ENCODE measurements at regions not wholly inside any gene's neighbourhood (a gene's known extent, or its start where the extent isn't known, plus 50 kb on each side); places are given as distances from the start of the nearest gene placed in this dataset.
"Not testable (repeated sequence)": the region's sequence is repeated elsewhere in the genome, so short reads cannot be mapped to it uniquely, and the experiment has no call there.

DNA sequence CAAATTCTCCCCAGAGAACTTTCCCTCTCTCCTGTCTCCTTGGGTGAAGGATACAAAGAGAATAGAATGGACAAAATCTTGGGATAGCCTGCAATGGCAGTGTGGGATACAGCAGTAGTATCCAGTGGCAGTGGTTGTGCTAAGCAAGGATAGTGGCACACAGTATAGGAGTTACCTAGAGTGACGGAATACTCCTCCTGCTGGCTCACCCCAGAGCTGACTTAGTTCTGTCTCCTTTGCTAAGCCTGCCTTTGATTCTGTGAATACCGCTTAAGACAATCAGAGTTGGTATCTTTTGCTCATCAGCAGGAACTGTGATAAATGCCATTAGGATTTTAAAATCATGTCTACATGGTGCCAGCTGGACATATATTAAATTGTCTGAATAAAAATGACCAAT lies 404.3 kb downstream of the JRKL start:
- DNase-seq: no peak

- no peak for DNase-seq
Observed at GRCh38 chr11:96798445-96798844, 408.6 kb downstream of the JRKL start.

GRCh38 chr11:96815236-96815635 lies 425.4 kb downstream of the JRKL start:
- DNase-seq: peak; percentile 16

GRCh38 chr11:96817482-96818399 lies 427.9 kb downstream of the JRKL start:
- DNase-seq: no peak

GRCh38 chr11:96827164-96827563 lies 437.4 kb downstream of the JRKL start:
- peak; percentile 14 for DNase-seq

GRCh38 chr11:96841792-96842191 lies 452.0 kb downstream of the JRKL start:
- no peak for DNase-seq

GRCh38 chr11:96842731-96843130 lies 452.9 kb downstream of the JRKL start:
- DNase-seq: no peak

GRCh38 chr11:96854425-96854824 lies 464.6 kb downstream of the JRKL start:
- DNase-seq: no peak

GRCh38 chr11:96861722-96862121 lies 471.9 kb downstream of the JRKL start:
- not testable (repeated sequence) for DNase-seq

DNA sequence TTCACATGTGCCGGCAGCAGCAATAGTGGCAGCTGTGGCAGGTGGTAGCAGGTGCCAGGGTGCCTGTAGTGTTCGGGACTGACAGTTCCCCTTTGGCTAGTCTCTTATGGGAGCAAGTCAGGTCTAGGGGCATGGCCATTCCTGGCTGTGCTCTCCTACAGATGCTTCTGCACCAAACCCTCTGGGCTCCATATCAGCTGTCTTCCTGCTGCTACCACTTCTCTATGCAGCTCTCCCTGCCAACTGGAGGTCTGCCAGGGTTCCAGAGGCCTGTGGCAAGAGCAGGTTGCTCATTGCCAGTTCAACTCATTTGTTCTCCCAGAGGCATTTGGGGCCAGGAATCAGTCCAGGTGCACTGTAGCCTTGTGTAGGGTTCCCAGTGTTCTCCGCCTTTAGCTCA lies 473.7 kb downstream of the JRKL start:
- peak; percentile 45 for DNase-seq

- no peak for DNase-seq
Observed at GRCh38 chr11:96865020-96865419, 475.2 kb downstream of the JRKL start.

DNA sequence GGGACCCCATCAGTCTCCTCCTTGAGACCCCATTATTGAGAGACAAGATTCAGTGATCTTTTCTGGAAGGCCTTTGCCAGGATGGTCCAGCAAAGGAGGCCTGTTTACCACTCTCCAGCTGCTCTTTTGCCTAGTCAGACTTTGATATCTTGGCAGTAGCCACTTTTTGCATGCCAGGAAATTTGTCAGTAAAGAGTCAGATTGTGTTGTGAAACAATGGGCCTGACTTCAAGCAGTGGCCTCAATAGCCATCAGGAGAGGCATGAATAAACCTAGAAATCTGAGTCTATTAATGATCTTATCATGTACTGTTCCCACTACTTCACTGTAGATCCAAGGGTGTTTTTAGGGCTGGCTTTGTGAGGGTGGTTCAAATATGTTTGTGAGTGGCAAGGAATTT lies 479.4 kb downstream of the JRKL start:
- no peak for DNase-seq

GRCh38 chr11:96875712-96876111 lies 485.9 kb downstream of the JRKL start:
- DNase-seq: peak; percentile 19

DNA sequence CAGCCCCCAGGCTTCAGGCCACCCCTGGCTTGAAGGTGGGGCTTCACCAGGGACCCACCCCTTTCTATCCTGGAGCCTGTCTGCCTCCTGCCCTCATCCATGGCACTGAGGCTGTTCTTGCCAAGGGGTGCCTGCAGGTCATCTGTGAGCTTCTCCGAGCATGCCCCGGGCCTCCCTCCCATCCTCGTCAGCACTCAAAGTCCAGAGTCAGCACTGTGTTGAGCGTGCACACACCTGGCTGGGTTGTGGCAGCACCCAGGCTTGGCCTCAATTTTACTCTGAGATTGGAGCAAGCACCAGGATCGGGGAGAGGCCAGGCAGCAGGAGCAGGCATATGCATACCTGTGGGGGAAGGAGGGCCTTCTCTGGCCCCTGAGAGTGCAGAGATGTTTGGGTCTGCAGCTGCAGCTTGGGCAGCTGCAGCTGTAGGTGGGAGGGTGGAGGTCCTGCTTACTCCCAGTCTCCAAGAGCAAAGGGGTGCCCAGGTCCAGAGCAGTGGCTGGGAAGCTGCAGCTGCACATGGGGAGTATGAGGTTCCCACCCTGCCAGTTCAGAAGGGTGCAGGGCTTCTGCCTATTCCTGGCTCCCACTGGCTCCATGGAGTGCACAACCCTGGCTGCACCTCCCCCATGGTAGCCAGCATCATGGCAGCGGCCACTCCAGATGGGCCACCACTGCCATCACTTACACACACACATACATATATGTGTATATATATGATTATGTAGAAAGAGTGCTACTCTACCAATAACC lies 488.7 kb downstream of the JRKL start:
- DNase-seq: no peak

DNA sequence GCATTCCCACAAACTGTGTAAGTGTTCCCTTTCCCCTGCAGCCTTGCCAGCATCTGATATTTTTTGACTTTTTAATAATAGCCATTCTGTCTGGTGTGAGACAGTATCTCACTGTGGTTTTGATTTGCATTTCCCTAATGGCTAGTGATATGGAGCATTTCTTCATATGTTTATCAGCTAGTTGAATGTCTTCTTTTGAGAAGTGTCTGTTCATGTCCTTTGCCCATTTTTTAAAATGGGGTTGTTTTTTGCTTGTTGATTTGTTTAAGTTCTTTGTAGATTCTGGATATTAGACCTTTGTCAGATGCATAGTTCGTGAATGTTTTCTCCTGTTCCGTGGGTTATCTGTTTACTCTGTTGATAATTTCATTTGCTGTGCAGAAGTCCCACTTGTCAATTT lies 492.8 kb downstream of the JRKL start:
- not testable (repeated sequence) for DNase-seq

GRCh38 chr11:96885405-96885804 lies 495.6 kb downstream of the JRKL start:
- no peak for DNase-seq

- DNase-seq: no peak
Observed at GRCh38 chr11:96885912-96886311, 496.1 kb downstream of the JRKL start.

- no peak for DNase-seq
Observed at GRCh38 chr11:96893988-96894387, 504.2 kb downstream of the JRKL start.

DNA sequence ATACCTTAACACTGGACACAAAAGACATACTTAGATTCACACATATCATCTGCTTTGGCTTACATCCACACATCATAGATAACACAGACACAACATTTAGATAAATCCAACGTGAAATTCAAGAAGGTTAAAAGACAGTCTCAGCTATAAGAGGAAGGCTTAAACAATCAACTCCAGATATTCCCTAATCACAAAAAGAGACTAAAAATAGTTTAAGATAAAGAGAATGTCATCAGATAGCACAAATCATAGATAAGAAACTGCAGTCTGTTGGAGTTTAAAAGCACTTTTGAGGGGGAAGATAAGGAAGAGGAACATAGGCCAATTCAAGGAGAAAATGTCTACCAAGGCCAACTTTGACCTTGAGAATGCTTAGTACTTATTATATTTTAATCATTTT lies 504.8 kb downstream of the JRKL start:
- no peak for DNase-seq

GRCh38 chr11:96899971-96900370 lies 510.2 kb downstream of the JRKL start:
- DNase-seq: no peak

GRCh38 chr11:96905143-96905542 lies 515.3 kb downstream of the JRKL start:
- DNase-seq: no peak

DNA sequence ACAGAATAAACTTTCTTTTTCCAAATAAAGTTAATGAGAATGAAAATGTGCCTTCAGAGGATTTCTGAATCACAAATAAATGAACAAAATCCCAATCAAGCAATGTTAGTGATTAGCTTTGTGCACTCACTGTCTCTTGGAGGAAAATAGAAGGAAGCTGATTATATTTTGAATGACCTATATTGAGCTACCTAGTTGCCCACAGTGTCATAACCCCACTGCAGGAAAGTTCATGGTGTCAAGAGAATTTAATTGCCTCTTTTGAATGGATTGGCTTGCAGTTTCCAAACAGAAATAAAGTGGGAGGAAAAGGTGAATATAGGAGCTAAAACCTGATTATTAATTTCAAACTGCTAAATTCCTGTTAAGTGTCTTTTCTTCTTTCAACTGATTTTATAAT lies 515.9 kb downstream of the JRKL start:
- no peak for DNase-seq

DNA sequence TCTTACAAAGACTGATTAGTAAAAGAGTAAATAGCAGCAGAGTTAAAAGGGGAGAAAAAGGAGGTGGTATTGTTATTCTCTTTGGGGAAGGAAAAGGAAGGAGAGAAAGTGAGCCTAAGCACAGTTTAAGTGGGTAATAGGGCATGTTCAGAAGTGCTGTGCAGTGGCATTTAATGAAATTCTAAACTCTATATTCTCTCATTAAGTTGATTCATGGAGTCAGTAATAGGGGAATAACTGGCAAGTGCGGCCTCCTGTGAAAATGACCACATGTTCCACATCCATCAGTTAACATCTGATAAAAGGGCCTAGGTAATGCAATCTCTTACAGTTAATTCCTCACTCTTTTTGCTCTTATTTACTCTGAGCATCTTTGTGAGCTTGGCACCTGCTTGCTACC lies 516.7 kb downstream of the JRKL start:
- peak; percentile 52 for DNase-seq

GRCh38 chr11:96925862-96926261 lies 536.0 kb downstream of the JRKL start:
- DNase-seq: no peak

Data from NCI-H2171 (cell line).